Inferior parietal cortex (tissue), 1 donor: ENCODE measurements at regions not wholly inside any gene's neighbourhood (a gene's known extent, or its start where the extent isn't known, plus 50 kb on each side); places are given as distances from the start of the nearest gene placed in this dataset.

Experiments
- DNase-seq: peaks from one replicate; pipeline ENCODE4 v3.0.0-alpha.2; 2016; ENCODE audit errors: extremely low spot score

DNA sequence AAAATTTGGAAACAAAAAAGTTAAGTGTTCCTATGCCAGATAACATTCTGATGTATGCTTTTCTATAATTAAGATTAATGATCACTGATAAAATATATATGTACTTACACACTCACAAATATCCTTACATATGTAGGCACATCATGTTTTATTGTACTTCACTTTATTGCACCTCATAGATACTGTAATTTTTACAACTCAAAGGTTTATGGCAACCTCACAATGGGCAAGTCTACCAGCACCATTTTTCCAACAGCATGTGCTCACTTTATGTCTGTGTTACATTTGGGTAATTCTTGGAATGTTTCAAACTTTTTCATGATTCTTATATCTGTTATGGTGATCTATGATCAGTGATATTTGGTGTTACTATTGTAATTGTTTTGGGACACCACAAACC, 57.8 kb upstream of the GPRIN3 start:
- DNase-seq, result no peak

DNA sequence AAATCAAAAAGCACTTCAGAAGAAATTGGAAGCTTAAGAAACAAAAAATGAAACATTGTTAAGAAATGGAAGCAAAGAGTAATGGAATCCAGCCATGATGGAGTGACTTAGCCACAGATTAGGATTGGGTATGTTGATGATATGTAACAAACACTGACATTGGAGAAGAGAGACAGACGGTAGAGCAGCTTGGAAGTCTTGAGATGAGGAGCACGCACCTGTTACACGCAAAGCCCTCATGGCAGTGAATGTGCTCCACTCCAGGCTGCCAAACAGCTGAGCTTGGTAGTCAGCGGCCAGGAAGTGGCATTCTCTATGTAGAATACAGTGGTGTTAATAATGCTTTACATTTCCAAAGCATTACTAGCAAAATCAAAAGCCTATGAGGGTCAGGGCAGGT, 56.9 kb upstream of the GPRIN3 start:
- no peak for DNase-seq

DNA sequence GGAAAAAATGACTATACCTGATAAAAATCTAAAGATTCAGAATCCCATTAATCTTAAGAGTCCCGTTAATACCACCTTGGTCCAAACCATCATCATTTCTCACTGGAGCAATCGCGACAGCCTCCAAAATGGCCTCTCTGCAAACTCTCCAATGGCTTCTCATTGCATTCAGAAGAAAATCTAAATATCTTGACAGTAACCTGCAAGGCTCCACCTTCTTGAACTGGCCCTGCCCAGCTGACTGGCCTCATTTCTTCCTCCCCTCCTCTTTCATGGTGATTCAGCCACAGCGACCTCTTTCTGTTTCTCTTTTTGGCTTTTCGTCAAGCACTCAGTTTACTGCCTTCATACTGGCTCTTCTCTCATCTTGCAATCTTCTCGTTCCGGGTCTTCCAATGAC, 56.2 kb upstream of the GPRIN3 start:
- no peak for DNase-seq

DNA sequence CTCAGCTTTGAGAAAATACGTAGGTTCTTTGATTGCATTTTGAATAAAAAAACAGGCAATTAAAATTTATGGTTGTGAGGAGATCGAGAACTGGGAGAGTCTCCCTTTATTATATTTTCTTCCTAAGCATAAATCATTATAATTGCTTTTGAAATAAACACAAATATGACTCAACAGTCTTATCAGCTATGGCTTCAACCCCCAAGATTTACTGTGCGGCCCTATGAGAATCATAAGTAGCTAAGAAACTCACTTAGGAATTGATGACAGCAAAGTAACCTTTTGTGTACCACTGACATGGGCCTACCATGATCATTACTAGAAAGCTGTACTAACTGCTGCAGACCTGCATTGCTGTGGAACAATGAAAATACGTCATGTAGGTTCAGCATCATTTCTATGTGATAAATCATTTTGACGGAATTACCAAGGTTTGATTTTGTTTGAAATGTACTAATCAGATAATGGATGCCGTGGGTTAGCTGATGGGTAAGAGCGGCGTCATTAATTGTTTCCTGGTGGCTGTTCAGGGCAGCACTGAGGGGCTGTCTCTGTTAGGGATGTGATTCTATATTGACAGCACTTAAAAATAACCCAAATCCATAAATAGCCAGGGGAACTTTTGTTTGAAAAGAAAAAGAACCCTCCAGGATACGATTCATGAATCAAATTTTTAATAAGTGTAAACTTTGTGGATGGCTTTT, 51.5 kb upstream of the GPRIN3 start:
- DNase-seq, result no peak

DNA sequence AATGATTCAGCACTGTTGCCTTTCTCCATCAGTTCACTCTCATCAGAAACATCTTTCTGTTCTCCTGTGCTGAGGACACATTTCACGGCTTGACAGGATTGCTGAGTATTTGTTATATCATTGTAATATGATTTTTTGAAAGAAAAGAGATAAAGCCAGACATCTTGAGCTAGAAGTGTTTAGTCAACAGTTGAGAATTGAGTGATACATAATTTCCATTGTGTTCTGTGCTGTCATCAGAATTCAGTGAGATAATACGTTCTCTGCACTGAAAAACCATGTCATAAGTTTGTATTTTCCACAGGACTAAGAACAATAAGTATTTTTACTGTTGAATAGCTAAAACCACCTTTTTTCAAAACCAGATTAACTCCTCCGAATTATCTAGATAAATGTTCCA, 50.2 kb upstream of the GPRIN3 start:
- DNase-seq, result no peak
